Putamen (tissue), 1 donor: ENCODE measurements at regions not wholly inside any gene's neighbourhood (a gene's known extent, or its start where the extent isn't known, plus 50 kb on each side); places are given as distances from the start of the nearest gene placed in this dataset.
A peak's percentile ranks its signal among the peaks of the same experiment; 100 is the strongest.

Experiments used
- DNase-seq: peaks from one replicate; pipeline ENCODE4 v3.0.0-alpha.2; 2016; ENCODE audit warnings: low spot score

DNA sequence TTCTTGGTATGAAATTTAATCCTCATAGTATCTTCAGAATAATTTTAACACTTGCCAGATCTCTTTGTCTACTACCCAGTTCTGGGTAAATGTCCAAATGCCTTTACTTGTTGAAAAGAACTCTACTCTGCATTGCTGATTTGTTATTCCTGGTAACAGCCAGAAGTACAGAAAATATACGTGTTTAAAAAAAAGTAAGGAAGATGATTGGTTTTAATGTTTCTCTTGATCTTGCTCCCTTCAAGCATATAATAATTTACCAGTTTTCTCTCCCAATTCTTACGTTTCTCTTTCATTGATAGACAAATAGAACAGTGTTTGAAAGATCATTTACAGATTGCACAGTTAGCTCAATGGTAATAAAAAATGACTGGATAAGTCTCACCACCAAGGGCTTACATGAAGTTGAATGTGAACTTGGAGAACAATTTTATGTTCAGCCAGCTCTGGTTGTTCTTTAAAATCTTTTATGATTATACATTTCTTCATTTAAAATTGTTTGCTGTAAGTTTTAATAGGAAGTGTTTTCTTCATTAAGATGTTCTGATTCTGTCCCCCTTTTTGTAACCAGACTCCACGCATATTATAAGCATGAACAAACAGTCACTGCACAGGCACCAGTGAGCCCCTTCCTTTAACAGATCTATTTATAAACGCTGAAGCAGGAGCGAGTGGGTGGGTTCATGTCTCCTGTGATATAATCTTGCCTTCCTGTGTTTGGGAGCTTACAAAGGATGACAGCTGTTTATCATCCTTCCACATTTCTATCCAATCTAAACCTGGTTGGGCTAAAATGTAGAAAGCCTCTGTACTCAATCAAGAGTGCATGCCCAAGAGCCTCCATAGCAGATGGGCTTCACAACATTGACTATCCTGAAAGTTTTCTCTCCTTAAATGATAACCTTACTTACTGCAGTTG is 299.5 kb downstream of the PRL start:
- DNase-seq = no peak

DNA sequence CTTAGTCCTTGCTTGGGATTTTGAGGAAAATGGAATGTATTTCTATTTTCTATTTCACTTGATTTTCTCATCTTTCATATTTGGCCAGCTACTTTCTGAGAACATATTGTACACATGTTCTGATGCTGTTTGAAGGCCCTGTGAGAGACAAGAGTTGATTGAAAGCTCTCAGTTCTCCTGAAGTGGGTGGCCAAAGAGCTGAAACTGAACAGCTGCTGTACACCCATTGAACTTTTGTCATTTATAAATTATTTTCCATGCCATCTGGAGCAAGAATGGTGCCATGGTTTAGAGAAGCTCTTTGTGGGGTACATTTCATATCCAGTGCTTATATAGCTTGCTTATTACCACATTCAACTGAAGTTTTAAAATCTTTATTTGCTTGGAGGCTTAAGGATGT is 298.3 kb downstream of the PRL start:
- no peak for DNase-seq

DNA sequence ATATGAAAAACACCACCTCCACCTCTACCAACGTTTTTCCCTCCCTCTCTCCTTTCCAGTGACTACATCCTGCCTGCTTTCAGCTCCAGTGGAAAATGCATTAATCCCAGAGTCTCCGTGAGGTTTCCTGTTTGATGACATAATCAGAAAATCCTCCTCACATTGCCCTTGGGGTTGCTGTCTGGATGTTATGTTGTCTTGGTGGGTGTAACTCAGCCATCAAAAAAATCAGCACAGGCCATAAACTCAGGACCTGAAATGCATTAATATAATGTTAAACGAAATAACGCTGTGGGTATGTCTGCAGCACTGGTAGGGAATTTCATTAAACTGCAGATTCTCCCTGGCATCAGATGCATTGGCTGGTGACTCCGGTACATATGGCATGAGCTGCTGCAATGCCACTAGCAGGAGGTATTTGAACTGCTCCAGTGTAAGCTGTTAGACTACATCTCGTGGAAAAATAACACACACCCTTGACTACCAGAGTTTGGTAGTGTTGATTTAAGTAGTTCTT is 297.8 kb downstream of the PRL start:
- no peak for DNase-seq

GRCh38 chr6:21999741-22000140 is 297.1 kb downstream of the PRL start:
- DNase-seq = no peak

- DNase-seq = no peak
Observed at GRCh38 chr6:22001396-22002027, 295.3 kb downstream of the PRL start.

DNA sequence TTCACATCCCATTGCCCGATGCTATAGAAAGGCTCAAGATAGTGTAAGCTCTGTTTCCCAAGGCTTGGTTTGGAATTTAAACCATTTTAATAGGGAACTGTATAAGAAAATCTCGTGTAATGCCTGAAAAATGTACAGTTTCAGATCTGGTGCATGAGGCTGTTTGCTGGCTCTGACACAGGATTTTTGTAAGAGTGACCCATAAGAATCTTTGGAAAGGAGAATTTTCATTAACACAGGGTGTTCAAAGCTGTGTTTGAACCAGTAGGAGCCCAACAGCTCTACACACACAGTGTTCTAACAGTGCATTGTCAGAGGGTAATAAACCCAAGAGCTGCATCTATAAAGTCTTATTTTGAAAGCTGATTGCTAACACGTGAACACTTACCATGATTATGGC is 293.5 kb downstream of the PRL start:
- no peak for DNase-seq

GRCh38 chr6:22006795-22007194 is 290.0 kb downstream of the PRL start:
- DNase-seq = no peak

DNA sequence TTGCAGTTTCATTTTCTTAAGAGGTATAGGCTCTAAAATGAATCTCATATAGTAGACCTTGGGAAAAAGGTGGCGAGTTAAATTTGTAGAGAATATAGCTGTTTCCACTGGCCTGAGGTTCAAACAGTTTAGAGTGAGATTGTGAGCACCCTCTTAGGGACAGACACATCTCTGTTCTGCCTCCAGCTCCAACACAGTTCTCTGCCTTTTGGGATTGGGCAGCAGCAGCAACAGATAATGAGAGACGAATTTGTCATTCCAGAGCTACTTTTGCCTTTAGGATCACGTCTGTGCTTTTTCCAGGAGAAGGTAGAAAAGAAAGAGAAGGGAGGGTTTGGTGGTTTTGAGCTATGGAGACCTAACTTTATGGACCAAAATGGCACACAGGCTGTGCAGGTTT is 289.4 kb downstream of the PRL start:
- no peak for DNase-seq

GRCh38 chr6:22008248-22008836 is 288.5 kb downstream of the PRL start:
- no peak for DNase-seq

DNA sequence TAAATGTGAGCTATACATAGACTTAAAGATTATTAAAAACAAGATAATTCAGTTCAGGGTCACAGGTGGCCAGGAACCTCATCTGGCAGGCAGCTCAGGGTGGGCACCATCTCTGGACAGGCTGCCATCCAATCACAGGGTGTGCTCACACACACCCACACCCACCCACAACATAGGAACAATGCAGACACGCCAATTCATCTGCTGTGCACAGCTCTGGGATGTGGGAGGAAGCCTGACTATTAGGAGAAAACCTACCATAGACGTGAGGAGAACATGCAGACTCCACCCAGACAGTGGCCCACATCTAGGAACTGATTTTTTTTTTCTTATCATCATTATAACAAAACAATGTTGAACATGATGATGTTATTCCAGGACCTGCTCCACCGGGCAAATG is 286.7 kb downstream of the PRL start:
- no peak for DNase-seq

- DNase-seq = no peak
Observed at GRCh38 chr6:22015216-22015615, 281.6 kb downstream of the PRL start.

GRCh38 chr6:22015944-22016343 is 280.9 kb downstream of the PRL start:
- DNase-seq = no peak

- DNase-seq = no peak
Observed at GRCh38 chr6:22017272-22017671, 279.6 kb downstream of the PRL start.

GRCh38 chr6:22017766-22018165 is 279.1 kb downstream of the PRL start:
- DNase-seq = no peak

DNA sequence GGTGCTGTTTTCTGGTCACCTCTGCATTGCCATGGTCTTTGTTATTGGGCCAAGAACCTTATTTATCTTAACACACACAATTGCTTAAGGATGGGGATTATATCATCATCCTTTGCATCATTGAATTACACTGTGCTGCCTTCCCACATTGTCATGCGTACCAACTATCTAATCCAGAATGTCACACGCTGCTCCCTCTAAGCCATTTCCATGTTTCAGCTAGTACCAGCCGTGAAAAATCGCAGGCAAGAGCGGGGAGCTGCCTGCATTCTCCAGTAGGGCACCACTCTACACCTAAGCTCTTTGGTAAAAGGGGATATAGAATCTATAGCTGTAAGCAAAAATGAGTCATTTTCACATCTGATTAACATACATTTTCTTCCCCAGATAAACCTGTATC is 277.0 kb downstream of the PRL start:
- DNase-seq = no peak

DNA sequence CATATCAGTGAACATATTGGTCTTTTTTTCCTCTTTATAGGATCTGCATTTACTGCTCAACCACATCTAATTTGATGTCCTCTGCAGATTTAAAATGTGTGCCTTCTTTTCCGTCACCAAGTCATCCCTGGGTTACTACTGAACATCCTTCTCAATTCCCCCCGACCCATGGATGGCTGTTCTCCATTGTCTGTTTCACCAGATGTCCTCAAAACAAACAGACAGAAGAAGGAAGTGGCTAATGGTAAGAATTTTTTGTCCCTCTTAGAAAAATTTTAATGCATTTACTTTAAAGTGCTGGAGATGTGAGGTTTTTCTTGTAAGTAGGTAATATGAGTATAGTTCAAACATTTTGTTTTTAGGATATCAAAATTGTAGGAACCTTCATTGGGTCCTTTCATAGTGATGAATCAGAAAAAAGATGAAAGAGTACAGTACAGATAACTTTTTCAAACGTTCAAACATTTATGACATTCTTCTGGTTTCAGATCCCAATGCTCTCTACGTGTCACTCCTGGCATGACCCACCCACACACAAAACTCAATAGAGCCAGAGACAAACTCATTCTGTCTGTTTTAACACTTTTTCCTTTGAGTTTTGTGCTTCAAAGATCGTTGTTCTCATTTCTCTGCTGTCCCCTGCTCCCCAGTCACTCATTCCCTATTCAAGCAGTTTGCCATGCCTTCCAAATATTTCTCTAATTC is 276.4 kb downstream of the PRL start:
- DNase-seq = no peak

DNA sequence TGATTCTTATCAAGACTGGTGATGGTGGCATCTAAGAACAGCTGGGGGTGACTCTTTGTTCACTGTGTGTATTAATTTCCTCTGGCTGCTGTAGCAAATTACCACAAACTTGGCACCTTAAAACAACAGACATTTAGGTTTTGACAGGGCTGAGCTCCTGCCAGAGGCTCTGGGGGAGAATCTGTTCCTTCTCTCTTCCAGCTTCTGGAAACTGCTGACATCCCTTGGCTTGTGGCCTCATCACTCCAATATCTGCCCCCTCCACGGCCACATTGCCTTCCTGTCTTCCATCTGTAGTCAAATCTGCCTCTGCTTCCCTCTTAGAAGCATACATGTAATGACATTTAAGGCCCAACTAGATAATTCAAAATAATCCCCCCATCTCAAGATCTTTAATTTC is 274.9 kb downstream of the PRL start:
- no peak for DNase-seq

DNA sequence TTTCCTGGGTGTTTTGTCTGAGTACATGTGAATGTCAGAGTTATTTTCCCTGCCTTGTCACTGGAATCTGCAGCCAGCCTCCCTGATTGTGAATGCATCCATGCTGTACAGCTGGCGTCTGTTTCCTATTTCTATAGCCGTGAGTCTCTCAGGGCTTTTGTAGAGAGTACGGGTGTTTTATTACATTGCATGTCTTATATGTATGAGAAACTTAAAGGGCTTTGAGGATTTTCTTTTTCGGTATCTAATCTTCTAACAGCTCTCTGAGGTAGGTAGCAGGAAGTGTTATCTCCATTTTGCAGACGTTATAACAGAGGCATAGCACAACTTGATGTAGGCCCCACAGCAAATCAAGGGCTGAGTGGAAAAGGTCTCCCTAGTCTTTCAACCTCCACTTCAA is 272.9 kb downstream of the PRL start:
- no peak for DNase-seq

GRCh38 chr6:22024973-22025467 is 271.8 kb downstream of the PRL start:
- no peak for DNase-seq

- DNase-seq = peak; percentile 21
Observed at GRCh38 chr6:22025468-22026163, 271.2 kb downstream of the PRL start.

DNA sequence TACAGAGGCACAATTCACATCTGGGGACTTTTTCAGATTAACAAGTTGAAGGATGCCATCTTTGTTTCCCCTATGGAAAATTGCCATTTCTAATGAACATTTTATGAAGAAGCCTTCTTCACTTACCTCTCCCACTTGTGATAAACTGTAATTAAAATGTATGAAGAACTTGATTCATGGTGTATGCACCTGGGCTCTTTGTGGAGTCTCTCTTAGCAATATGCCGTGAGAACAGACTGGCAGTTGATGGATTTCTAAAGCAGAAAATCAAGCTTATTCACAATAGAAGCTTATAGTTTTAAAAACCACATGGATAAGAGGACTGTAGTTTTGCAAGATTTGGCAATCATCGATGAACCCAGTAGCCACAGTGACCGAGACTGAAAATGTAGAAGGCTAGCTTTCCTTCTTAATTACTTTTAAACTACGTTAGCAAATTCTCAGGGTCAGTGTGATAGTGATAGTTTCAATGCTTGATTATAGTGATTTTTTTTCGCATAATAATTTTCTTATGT is 270.6 kb downstream of the PRL start:
- no peak for DNase-seq
